HCT116 (cell line): ENCODE measurements at regions not wholly inside any gene's neighbourhood (a gene's known extent, or its start where the extent isn't known, plus 50 kb on each side); places are given as distances from the start of the nearest gene placed in this dataset.

Source experiments
- CTCF ChIP-seq, 3 experiments: fragments of 200-600 bp in 1 of 3; sonication (generic) in 1 of 3; IDR thresholded peaks in 2 of 3; conservative IDR thresholded peaks in 1 of 3; 2 replicates each; pipeline ENCODE4 v1.5.1; 2012 to 2017; ENCODE audit warnings: low read depth in 2 of 3, low read length in 2 of 3, antibody characterized with exemption in 1 of 3, borderline replicate concordance in 1 of 3, control low read depth in 1 of 3, mild to moderate bottlenecking in 1 of 3, mixed read lengths in 1 of 3, mixed run types in 1 of 3, moderate library complexity in 1 of 3; ENCODE audit not compliant: insufficient read depth in 1 of 3
- YY1 ChIP-seq: IDR thresholded peaks from 2 replicates; pipeline ENCODE4 v1.6.1; 2011; ENCODE audit warnings: low read length, low read depth, moderate library complexity, mild to moderate bottlenecking; ENCODE audit not compliant: insufficient replicate concordance; ENCODE audit errors: extremely low read depth
- TF ChIP-seq, protein P1 (sequence below): IDR thresholded peaks from 2 replicates; pipeline ENCODE4 v1.6.1; 2012; ENCODE audit warnings: low read depth

GRCh38 chr12:25743679-25744215 lies 190.7 kb upstream of the LMNTD1 start:
- TF ChIP-seq, protein P1, sequence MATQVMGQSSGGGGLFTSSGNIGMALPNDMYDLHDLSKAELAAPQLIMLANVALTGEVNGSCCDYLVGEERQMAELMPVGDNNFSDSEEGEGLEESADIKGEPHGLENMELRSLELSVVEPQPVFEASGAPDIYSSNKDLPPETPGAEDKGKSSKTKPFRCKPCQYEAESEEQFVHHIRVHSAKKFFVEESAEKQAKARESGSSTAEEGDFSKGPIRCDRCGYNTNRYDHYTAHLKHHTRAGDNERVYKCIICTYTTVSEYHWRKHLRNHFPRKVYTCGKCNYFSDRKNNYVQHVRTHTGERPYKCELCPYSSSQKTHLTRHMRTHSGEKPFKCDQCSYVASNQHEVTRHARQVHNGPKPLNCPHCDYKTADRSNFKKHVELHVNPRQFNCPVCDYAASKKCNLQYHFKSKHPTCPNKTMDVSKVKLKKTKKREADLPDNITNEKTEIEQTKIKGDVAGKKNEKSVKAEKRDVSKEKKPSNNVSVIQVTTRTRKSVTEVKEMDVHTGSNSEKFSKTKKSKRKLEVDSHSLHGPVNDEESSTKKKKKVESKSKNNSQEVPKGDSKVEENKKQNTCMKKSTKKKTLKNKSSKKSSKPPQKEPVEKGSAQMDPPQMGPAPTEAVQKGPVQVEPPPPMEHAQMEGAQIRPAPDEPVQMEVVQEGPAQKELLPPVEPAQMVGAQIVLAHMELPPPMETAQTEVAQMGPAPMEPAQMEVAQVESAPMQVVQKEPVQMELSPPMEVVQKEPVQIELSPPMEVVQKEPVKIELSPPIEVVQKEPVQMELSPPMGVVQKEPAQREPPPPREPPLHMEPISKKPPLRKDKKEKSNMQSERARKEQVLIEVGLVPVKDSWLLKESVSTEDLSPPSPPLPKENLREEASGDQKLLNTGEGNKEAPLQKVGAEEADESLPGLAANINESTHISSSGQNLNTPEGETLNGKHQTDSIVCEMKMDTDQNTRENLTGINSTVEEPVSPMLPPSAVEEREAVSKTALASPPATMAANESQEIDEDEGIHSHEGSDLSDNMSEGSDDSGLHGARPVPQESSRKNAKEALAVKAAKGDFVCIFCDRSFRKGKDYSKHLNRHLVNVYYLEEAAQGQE: no peak
- TF ChIP-seq CTCF (IDR thresholded peaks at IDR 0.05 in 2 of 3, conservative IDR thresholded peaks at IDR 0.05 in 1 of 3; ENCODE audit: borderline replicate concordance in 1 of 3, insufficient read depth in 1 of 3, low read depth in 2 of 3, low read length in 2 of 3) (no peak), YY1 (no peak)
